GM20431 (cell line): ENCODE measurements at regions not wholly inside any gene's neighbourhood (a gene's known extent, or its start where the extent isn't known, plus 50 kb on each side); places are given as distances from the start of the nearest gene placed in this dataset.

Source experiments
- in situ Hi-C: fragments of 300-500 bp; cut with MseI, MboI; formaldehyde crosslinking; loops from one replicate; pipeline ENCODE4 v1.15.0; 2020; ENCODE audit warnings: low sequenced_read_pairs; ENCODE audit not compliant: unreplicated experiment

DNA sequence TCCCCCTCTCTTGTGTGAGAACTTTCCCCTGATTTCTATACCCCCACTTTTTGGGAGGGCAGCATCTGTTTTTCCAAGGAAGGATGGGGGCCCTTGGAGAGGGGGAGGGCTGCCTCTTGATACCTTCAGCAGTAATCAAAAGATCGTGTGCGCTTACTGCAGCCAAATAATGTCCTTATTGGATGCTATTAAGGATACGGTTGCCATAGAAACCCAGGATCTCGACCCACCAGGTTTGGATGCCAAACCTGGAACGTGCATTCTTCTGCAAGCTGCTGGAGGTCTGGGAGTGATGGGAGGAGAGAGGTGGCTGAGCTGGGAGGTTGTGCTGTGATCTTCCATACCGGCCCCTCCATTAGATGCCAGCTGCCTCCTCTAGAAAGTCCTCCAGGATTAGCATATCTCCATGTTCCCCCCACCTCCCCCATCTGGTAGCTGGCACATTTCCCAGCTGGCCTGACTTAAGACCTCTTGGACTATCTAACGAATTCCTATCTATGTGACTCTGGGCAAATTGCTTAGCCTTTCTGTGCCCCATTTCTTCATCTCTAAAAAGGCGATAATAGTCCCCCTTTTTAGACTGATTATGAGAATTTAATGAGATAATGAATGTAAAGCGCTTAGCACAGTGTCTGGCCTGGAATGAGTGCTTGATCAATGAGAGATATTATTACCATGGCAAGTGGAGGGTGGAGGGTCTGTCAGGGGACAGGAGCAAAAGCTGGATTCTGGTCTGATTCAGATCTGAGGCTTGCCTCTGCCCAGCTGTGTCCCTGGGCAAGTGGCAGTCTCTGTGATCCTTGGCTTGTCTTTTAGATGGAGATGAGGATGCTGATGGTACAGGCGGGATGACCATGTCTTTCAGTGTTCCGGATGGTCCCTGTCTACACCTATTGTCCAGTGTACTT is 78.5 kb upstream of the PCBD1 start:
- in situ Hi-C loops: no loop called here

DNA sequence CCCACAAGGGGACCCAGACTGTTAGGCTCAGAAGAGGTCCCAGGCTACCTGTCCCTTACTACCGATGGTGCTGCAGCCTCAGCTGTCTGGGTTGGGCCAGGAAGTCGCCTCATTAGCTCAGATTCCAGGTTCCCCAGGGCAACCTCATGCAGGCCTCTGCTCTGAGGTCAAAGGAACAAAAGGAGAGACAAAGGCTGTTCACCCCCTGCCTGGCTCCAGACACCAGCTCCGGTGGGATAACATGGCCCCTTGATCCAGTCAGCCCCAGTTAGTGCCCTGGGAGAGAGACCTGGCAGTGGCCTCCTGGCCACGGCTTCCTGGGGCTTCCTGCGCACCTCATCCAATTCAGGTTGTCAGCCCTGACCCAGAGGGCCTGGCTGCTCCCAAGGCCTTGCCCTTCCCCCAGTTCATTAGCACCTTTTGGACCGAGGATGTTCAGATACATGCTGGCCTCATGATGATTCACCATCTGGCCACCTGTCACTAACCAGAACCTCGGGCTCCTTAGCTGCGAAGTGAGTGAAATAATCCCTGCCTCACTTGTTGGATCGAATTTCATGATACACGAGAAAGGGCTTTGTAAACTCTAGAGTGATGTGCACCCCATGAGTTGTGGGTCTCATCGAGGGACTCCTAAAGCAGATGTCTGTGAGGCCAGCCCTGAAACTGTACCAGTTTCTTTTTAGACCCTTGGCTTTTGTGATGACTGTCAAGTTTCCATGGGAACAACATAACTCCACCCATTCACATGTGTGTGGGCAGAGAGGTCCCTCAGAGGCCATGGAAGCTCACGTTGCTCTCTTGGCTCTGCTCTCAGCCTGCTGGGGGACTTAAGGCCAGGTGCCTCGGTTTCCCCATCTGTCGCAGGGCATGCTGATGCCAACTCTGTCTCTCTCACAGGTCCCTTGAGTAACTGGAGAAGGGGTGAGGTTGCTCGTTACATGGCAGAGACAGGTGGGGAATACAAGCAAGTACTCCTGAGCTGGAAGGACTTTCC is 79.5 kb upstream of the PCBD1 start:
- in situ Hi-C loops: no loop called here

DNA sequence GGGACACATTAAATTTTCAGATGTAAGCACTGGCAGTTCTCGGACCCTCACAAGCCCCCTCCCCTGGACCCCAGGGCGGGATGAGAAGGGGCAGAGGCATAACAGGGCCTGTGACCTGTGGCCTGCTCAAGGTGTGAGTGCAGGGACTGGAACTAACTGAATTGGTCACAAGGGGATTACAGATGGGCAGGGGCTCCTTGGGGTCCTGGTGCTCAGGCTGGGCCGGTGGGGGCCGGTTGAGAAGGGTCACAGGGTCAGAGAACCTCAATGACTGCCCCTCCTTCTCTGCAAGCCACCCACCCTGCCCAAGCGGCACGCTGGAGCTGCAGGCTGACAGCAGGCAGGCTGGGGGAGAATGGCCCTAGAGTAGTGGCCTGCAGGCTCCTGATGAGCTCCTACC is 80.8 kb upstream of the PCBD1 start:
- in situ Hi-C loops: no loop called here

DNA sequence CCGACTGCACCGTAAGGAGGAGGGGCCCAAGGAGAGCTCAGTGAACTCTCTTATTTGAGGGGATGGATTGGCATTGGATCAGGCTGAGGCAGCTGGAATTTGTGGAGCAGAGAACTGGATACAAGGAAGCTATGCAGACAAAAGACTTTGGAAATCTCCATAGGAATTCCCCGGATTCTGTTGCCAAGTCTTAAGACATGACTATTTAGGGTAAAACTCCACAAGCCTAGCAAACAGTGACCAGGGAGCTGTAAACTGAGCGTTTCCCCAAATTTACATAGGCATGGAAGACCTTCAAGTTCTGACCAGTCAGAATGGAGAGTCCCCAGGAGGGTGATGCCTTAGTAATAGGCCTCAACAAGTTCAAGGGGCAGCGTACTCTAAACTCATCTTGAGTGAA is 82.5 kb upstream of the PCBD1 start:
- in situ Hi-C loops: no loop called here

DNA sequence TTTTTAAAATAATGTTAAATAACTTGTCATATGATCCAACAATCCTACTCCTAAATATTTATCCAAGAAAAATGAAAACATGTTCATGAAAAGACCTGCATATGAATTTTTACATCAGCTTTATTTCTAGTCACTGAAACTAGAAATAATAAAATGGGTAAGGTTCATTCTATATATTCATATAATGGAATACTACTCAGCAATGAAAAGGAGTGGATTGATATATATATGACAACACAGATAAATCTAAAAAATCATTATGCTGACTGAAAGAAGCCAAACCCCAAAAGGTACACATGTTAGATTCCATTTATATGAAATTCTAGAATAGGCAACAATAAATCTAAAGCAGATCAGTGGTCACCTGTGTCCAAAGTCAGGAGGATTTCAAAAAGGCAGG is 84.9 kb upstream of the PCBD1 start:
- in situ Hi-C loops: no loop called here

DNA sequence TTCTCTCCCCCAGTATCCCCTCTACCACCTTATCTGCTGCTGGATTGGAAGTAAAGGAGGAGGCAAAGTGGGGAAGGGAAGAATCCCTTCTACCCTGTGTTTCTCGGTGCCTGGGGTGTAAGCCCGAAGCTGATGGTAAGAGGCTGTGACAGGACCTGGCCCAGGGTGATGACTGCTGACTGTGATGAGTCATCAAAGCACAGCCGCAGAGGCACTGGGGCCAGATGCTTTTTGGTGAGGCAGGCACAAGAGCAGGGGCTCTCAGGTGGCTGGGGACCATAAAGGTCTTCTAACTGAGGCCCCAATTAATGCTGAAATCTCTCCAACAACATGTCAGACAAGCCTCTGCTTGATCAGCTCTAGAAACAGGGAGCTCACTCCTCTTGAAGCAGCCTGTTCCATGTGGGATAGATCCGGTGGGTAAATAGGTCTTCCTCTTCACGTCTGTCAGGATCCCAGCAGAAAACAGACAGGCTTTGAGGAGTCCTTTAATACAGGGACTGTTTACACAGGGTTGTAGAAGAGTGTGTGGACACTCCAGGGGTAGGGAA is 86.1 kb upstream of the PCBD1 start:
- in situ Hi-C loops: no loop called here

DNA sequence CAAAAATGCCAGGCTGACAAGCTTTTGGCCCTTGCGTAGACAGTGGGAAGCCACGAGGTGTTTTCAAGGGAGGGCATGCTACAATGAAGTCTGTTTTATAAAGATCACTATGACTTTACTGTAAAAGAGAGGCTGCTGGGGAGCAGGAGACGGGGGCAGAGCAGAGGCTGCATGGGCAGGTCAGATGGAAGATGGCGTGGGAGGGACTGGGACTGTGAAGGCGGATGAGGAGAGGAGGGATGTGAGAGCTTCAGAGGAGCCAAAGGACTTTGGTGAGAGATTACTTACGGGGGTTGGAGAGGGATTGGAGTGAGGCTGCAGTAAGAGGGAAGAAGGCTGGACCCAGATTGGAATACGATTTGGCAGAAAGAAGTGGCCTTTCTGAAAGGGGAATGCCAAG is 86.6 kb upstream of the PCBD1 start:
- in situ Hi-C loops: no loop called here

DNA sequence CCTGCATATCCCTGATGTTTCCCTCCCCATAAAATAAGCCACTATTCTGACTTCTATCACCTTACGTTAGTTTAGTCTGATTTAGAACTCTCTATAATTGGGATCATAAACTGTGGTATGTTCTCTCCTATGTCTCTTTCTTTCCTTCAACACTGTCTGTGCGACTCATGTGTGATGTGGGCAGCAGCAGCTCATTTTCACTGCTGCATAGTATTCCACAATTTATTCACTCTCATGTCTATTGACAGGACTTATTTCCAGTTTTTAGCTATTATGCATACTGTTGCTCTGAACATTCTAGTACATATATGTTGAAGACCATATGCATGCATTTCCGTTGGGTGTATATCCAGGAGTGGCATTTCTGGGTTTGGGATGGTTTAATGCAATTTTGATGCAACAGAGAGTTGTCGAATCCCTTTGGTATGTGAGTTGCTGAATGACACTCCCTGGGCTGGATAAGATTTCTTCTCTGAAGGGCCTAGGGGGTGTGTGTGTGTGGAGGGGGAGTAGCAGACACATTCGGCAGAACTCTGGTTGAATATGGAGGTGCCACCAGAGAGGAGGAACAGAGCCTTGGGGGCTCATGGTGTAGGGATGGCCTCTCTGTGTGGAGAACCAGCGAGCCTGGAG is 87.8 kb upstream of the PCBD1 start:
- in situ Hi-C loops: no loop called here

DNA sequence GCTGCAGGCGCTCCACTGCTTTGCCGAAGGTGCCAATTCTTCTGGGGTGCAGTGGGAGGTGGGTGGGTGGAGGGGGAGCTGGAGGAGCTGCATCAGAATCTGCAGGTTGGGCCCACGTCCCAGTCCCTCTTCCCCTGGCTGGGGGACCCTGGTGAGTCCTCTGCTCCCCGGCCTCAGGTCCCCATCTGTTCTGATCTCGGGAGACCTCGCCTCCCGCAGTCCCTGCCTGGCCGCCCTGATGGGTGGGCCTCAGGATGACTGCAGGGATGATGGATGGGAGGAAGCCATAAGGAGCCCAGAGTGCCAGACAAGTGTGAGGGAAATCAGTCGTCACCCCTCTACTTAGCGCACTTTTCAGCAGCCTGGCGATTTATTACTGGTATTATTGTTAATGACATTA is 89.3 kb upstream of the PCBD1 start:
- in situ Hi-C loops: no loop called here

DNA sequence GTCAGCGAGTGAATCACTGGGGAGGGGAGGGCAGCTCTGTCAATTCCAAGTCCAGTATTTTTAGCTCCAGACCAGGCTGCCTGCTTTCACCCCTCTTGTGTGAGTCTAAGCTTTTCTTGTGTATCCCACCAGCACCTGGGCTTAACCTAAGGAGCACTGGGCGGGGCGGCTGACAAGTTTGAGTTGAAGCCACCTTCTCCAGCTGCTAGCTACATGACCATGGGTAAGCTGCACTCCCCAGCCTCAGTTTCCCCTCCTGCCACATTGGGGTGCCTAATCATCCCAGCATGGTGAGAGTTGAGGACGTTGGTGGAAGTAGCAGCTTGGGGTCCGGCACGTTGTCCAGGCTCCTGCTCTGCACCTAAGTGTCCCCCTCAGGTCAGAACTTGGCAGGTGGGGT is 89.8 kb upstream of the PCBD1 start:
- in situ Hi-C loops: no loop called here

DNA sequence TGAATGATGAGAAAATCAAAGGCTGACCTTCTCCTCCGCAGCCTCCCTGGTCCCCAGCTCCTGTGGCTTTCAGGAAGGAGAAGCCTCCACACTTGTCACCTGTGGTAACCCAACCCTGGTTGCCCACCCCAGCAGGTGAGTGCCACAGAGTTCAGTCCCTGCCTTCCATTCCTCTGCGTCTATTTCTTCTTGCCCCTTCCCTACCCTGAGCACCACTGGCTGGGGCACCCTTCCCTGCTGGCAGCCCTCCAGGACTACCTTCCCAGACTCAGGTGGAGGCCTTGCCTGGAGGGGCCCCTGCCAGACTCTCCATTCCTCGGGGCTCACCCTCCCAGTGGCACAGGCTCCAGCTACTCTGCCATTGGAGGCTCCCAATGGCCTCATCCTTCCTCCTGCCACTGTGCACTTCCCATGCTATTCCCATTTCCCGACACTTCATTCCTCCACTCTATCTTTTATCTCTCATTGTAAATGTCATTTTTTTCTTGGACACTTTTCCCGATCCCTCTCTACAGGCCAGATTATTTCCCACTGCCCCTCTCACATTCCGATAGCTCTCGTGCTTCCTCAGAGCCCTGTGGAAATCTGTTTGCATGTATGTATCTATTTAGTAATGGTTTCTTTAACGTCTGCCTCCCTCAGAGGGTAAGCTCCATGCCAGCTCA is 90.6 kb upstream of the PCBD1 start:
- in situ Hi-C loops: no loop called here

DNA sequence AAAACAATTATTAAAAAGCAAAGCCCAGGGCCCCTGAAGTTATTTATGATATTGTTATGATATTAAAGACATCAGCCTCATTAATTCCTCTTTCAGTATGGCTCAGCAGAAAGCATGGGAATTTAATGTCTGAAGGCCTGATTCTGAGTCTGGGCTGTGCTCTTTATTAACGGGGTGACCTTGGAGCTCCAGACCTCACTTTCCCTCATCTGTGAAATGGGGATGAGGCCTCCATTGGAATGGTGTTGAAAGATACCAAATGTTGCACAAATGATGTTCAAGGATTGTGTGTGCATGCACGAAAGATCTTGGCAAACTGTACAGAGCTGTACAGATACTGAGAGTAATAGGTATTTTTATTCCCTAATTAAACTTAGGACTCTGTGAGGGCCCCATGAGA is 92.3 kb upstream of the PCBD1 start:
- in situ Hi-C loops: no loop called here

DNA sequence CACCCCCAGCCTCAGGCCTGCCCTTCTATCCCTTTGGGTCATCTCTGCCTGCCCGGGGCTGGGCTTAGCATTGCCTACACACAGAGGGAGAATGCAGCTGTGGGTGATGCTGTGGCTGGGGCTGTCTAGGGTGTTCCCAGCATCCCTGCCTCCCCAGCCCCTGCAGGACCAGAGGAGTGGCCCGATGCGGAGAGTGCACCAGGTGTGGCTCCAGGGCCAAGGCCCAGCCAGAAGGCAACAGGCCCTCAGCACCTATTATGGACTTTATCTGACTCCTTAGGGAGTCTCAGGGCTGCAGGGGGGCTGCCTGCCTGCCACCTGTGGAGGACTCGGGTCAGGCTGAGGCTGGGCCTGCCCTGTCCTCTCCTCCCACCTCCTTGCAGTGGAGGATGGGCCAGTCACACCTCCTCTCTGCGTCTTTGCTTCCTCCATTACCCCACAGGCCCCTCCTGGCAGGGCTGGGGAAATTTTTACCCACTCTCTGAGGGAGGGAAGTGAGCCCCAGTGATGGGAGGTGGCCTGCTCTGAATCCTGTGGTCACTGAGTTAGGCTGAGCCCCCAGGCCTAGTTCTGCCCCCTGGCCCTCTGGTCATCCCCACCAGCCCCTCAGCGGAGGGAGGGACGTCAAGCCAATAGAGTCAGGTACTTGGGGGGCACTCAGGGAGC is 92.9 kb upstream of the PCBD1 start:
- in situ Hi-C loops: no loop called here

DNA sequence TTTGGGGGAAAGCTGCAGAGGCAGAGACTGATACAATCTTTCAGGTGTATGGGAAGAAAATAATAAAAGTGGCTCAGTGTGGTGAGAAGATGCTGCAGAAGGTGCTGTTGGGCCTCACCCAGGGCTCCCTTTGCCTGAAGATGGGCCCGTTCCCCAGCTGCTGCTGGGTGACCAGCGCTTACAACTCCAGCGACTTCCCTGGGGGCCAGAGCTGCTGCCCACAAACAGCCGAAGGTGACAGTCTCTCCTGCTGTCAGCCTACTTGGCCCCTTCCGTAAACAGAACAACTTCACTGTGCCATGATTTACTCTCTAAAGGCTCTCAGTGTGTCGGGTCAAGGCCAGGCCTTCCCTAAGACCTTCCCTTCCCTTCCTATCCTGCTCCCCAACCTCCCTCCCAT is 93.6 kb upstream of the PCBD1 start:
- in situ Hi-C loops: no loop called here

DNA sequence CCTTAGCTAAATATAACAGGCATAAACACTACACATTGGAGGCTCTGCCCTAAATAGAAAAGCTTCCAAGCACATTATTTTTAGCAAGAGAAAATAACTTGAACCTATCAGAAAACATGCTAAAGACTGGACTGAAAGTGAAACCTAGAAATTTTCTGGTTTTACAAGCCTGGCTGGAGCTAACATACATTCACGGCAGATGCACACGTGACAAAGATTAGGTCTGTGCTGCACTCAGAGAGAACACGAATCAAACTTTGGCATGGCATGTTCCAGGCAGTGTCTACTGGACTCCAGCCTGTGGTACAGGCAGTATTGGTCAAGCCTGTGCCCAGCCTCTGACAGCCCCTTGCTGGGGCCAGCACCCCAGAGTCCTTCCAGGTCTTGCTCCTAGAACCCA is 94.1 kb upstream of the PCBD1 start:
- in situ Hi-C loops: no loop called here

DNA sequence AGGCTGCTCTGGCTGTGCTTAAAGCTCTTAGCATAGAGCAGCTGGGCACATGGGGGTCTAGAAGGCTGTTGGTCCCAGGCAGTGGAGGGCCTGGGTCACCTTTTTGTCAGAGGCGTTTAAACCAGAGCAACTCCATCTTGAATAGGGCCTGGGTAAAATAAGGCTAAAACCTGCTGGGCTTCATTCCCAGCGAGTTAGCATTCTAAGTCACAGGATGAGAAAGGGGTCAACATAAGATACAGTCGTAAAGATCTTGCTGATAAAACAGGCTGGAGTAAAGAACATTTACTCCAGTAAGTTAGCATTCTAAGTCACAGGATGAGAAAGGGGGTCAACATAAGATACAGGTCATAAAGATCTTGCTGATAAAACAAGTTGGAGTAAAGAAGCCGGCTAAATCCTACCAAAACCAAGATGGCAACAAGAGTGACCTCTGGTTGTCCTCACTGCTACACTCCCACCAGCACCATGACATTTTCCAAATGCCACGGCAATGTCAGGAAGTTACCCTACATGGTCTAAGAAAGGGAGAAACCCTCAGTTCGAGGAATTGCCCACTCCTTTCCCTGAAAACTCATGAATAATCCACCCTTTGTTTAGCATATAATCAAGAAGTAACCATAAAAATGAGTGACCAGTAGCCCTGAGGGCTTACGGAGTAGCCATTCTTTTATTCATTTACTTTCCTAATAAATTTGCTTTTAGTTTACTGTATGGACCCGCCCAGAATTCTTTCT is 96.8 kb upstream of the PCBD1 start:
- in situ Hi-C loops: no loop called here

DNA sequence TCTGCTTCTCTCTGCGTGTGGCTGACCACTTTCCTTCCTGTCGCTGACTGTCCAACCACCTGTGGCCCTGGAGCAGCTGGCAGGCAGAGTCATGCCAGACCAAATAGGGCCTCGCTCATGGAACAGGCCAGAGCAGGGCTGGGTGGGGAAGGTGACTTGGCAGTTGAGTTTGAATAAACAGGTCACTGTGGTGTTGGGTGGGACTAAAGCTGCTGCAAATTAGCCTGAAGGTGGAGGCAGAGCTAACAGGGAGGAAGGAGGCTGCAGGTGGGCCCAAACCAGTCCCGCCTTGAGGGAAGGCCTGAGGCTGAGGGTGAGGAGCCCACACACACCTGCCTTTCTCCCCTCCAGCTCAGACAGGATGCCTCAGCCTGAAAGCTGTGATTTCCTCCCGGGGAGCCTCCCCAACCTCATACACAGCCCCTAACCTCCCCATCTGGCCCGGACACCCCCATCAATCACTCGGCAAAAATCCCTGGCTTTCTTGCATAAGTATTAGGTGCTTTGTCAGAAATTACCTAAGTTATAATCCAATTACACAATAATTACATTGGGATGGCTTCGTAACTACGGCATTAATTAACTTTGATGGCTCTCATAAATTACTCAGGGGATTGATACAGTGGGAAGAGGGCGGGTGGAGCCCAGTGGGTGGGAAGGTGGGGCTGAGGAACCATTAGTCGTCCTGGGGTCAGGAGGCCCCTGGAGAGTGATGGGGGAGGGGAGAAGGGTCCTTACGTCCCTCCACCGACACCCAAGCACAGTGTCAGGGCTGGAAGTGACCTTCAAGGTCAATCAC is 97.7 kb upstream of the PCBD1 start:
- in situ Hi-C loops: no loop called here

DNA sequence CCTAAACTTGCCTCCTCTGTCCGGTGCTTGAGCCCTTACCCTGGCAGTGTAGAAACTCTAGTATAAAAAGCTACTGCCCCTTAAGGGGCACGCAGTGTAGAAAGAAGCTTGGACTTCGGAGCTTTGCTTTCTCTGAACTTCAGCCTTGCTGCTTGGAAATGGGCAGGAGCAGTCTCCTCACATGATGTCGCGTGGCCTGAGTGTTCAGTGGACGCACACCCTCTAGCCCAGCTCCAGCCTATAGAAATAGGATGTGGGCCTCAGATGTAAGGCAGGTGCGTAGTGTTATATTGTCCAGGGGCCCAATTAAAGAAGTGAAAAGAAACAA is 98.2 kb upstream of the PCBD1 start:
- in situ Hi-C loops: no loop called here
